ENCODE measurements at regions not wholly inside any gene's neighbourhood (a gene's known extent, or its start where the extent isn't known, plus 50 kb on each side); places are given as distances from the start of the nearest gene placed in this dataset.

GRCh38 chr4:22984390-22984789, 291.7 kb downstream of the GBA3 start:
- no peak overlapping the region for H3K4me3 ChIP-seq
- no peaks in the 10 kb centered on the region for H3K27me3 ChIP-seq
- TF ChIP-seq POLR2A (IDR thresholded peaks at IDR 0.05): no peak
- no peak for TF ChIP-seq CTCF (IDR thresholded peaks at IDR 0.05)
- no peaks in the 10 kb centered on the region for H3K4me1 ChIP-seq (replicated peaks in 1 of 2)
- no peak for DNase-seq
- intact Hi-C loops (cut with DNase I): no loop called here
- no peaks in the 10 kb centered on the region for H3K9me3 ChIP-seq (replicated peaks in 1 of 3)
- WGBS, 4 donors: 66 to 72% (median 70%) methylated on average over 2 of the region's 2 CpGs
- H3K27ac ChIP-seq: no peak overlapping the region
- no peaks in the 10 kb centered on the region for H3K36me3 ChIP-seq (replicated peaks in 1 of 2)

GRCh38 chr4:22978656-22979055, 285.9 kb downstream of the GBA3 start:
- Histone ChIP-seq H3K27ac (no peak overlapping the region), H3K27me3 (no peaks in the 10 kb centered on the region), H3K9me3 (replicated peaks in 1 of 3) (no peaks in the 10 kb centered on the region), H3K36me3 (replicated peaks in 1 of 2) (no peaks in the 10 kb centered on the region), H3K4me3 (no peak overlapping the region), H3K4me1 (replicated peaks in 1 of 2) (no peaks in the 10 kb centered on the region)
- no peak for DNase-seq
- TF ChIP-seq POLR2A (IDR thresholded peaks at IDR 0.05) (no peak), CTCF (IDR thresholded peaks at IDR 0.05) (no peak)
- intact Hi-C loops (cut with DNase I): no loop called here

GRCh38 chr4:22970665-22971064, 277.9 kb downstream of the GBA3 start:
- Histone ChIP-seq H3K4me1 (replicated peaks in 1 of 2) (no peaks in the 10 kb centered on the region), H3K27me3 (no peaks in the 10 kb centered on the region), H3K4me3 (no peak overlapping the region), H3K36me3 (replicated peaks in 1 of 2) (no peaks in the 10 kb centered on the region), H3K9me3 (replicated peaks in 1 of 3) (peaks cover 0 to 9% (median 0%) of the 10 kb centered on the region in 3 donors), H3K27ac (no peak overlapping the region)
- TF ChIP-seq CTCF (IDR thresholded peaks at IDR 0.05): no peak
- no peak for TF ChIP-seq POLR2A (IDR thresholded peaks at IDR 0.05)
- no peak for DNase-seq
- intact Hi-C loops (cut with DNase I): no loop called here
- 50 to 72% (median 59%) methylated on average over 1 of the region's 1 CpG for WGBS, 4 donors

- Histone ChIP-seq H3K27ac (no peak overlapping the region), H3K4me3 (no peak overlapping the region), H3K27me3 (no peaks in the 10 kb centered on the region), H3K4me1 (replicated peaks in 1 of 2) (no peaks in the 10 kb centered on the region), H3K36me3 (replicated peaks in 1 of 2) (no peaks in the 10 kb centered on the region), H3K9me3 (replicated peaks in 1 of 3) (peaks cover 0 to 9% (median 0%) of the 10 kb centered on the region in 3 donors)
- 60 to 74% (median 68%) methylated on average over 4 of the region's 4 CpGs for WGBS, 4 donors
- intact Hi-C loops (cut with DNase I): no loop called here
- DNase-seq: no peak
- TF ChIP-seq CTCF (IDR thresholded peaks at IDR 0.05): no peak
- TF ChIP-seq POLR2A (IDR thresholded peaks at IDR 0.05): no peak
These were observed 276.7 kb downstream of the GBA3 start for GRCh38 chr4:22969287-22969896.
